ENCODE measurements at regions not wholly inside any gene's neighbourhood (a gene's known extent, or its start where the extent isn't known, plus 50 kb on each side); places are given as distances from the start of the nearest gene placed in this dataset.

GRCh38 chr16:6593799-6594198 is 738.8 kb upstream of the RBFOX1 start:
- TF ChIP-seq, protein P1, sequence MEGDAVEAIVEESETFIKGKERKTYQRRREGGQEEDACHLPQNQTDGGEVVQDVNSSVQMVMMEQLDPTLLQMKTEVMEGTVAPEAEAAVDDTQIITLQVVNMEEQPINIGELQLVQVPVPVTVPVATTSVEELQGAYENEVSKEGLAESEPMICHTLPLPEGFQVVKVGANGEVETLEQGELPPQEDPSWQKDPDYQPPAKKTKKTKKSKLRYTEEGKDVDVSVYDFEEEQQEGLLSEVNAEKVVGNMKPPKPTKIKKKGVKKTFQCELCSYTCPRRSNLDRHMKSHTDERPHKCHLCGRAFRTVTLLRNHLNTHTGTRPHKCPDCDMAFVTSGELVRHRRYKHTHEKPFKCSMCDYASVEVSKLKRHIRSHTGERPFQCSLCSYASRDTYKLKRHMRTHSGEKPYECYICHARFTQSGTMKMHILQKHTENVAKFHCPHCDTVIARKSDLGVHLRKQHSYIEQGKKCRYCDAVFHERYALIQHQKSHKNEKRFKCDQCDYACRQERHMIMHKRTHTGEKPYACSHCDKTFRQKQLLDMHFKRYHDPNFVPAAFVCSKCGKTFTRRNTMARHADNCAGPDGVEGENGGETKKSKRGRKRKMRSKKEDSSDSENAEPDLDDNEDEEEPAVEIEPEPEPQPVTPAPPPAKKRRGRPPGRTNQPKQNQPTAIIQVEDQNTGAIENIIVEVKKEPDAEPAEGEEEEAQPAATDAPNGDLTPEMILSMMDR (IDR thresholded peaks at IDR 0.05 in 4 of 5, conservative IDR thresholded peaks at IDR 0.05 in 1 of 5): no peak
- no peak for TF ChIP-seq POLR2A (IDR thresholded peaks at IDR 0.05)
